Mesothelial cell of epicardium (in vitro differentiated cells): ENCODE measurements at regions not wholly inside any gene's neighbourhood (a gene's known extent, or its start where the extent isn't known, plus 50 kb on each side); places are given as distances from the start of the nearest gene placed in this dataset.
A peak's percentile ranks its signal among the peaks of the same experiment; 100 is the strongest.

ENCODE experiments used
- DNase-seq, 2 experiments: peaks; one replicate each; pipeline ENCODE4 v3.0.0; 2021; ENCODE audit warnings: low spot score in 2 of 2; ENCODE audit not compliant: unreplicated experiment in 2 of 2
- H3K27ac Mint-ChIP-seq: 2 replicates; pipeline ENCODE4 v1.8.0; 2021; ENCODE audit warnings: mixed read lengths
- H3K27me3 Mint-ChIP-seq: 2 replicates; pipeline ENCODE4 v1.8.0; 2021; ENCODE audit warnings: low read depth, mixed read lengths
- H3K36me3 Mint-ChIP-seq: 2 replicates; pipeline ENCODE4 v1.8.0; 2021; ENCODE audit warnings: mixed read lengths
- H3K4me1 Mint-ChIP-seq: 2 replicates; pipeline ENCODE4 v1.8.0; 2021; ENCODE audit warnings: mixed read lengths
- H3K4me3 Mint-ChIP-seq: 2 replicates; pipeline ENCODE4 v1.8.0; 2021; ENCODE audit warnings: mild to moderate bottlenecking, moderate library complexity, mixed read lengths
- H3K9me3 Mint-ChIP-seq: 2 replicates; pipeline ENCODE4 v1.8.0; 2021; ENCODE audit warnings: mixed read lengths
- CTCF ChIP-seq: fragments of 200-600 bp; sonication (generic); IDR thresholded peaks from one replicate; pipeline ENCODE4 v1.5.0; 2021; ENCODE audit warnings: antibody characterized with exemption; ENCODE audit not compliant: unreplicated experiment

- H3K4me3 Mint-ChIP-seq: no peak overlapping the region
- no peak for TF ChIP-seq CTCF
- H3K4me1 Mint-ChIP-seq: peaks cover 68% of the 10 kb centered on the region
Observed at GRCh38 chr12:75712223-75712622, 200.8 kb upstream of the KRR1 start.

GRCh38 chr12:75711271-75711670 lies 199.9 kb upstream of the KRR1 start:
- Mint-ChIP-seq H3K27me3 (no peaks in the 10 kb centered on the region), H3K4me1 (peaks cover 76% of the 10 kb centered on the region), H3K9me3 (no peaks in the 10 kb centered on the region)

More at GRCh38 chr12:75712223-75712622, 200.8 kb upstream of the KRR1 start:
- Mint-ChIP-seq H3K27ac (peak overlapping the region; percentile 60), H3K36me3 (no peaks in the 10 kb centered on the region), H3K27me3 (no peaks in the 10 kb centered on the region), H3K9me3 (no peaks in the 10 kb centered on the region)
- no peak for DNase-seq

GRCh38 chr12:75710361-75711069 lies 199.1 kb upstream of the KRR1 start:
- H3K9me3 Mint-ChIP-seq: no peaks in the 10 kb centered on the region

More at GRCh38 chr12:75711271-75711670, 199.9 kb upstream of the KRR1 start:
- no peaks in the 10 kb centered on the region for H3K36me3 Mint-ChIP-seq
- peak overlapping the region; percentile 60 for H3K27ac Mint-ChIP-seq
- H3K4me3 Mint-ChIP-seq: no peak overlapping the region
- no peak for DNase-seq
- TF ChIP-seq CTCF: no peak

GRCh38 chr12:75709503-75709902 lies 198.1 kb upstream of the KRR1 start:
- no peak for DNase-seq
- Mint-ChIP-seq H3K9me3 (no peaks in the 10 kb centered on the region), H3K36me3 (no peaks in the 10 kb centered on the region), H3K27me3 (no peaks in the 10 kb centered on the region), H3K4me1 (peaks cover 85% of the 10 kb centered on the region), H3K27ac (peak overlapping the region; percentile 31), H3K4me3 (no peak overlapping the region)
- no peak for TF ChIP-seq CTCF

More at GRCh38 chr12:75710361-75711069, 199.1 kb upstream of the KRR1 start:
- no peak for DNase-seq
- Mint-ChIP-seq H3K4me3 (no peak overlapping the region), H3K27me3 (no peaks in the 10 kb centered on the region), H3K27ac (peak overlapping the region; percentile 60), H3K36me3 (no peaks in the 10 kb centered on the region), H3K4me1 (peaks cover 83% of the 10 kb centered on the region)
- no peak for TF ChIP-seq CTCF

GRCh38 chr12:75708802-75709201 lies 197.4 kb upstream of the KRR1 start:
- H3K27ac Mint-ChIP-seq: no peak overlapping the region
- peaks cover 83% of the 10 kb centered on the region for H3K4me1 Mint-ChIP-seq
- no peaks in the 10 kb centered on the region for H3K36me3 Mint-ChIP-seq
- no peak for TF ChIP-seq CTCF
- no peaks in the 10 kb centered on the region for H3K27me3 Mint-ChIP-seq
- no peaks in the 10 kb centered on the region for H3K9me3 Mint-ChIP-seq
- no peak overlapping the region for H3K4me3 Mint-ChIP-seq
- DNase-seq: no peak
